Prostate gland (tissue), 2 donors: ENCODE measurements at regions not wholly inside any gene's neighbourhood (a gene's known extent, or its start where the extent isn't known, plus 50 kb on each side); places are given as distances from the start of the nearest gene placed in this dataset.

ENCODE experiments used
- DNase-seq: peaks from one replicate; pipeline ENCODE4 v3.0.0-alpha.2; 2019; ENCODE audit warnings: low spot score
- H3K27ac ChIP-seq, 2 donors: fragments of 200-600 bp; sonication (generic); 2 replicates each; pipeline ENCODE4 v1.5.1; 2017 to 2019
- H3K27me3 ChIP-seq: fragments of 200-600 bp; sonication (generic); replicated peaks from 2 replicates; pipeline ENCODE4 v1.5.1; 2019; ENCODE audit not compliant: insufficient read depth
- H3K36me3 ChIP-seq, 2 donors: fragments of 200-600 bp; sonication (generic); 1 replicate in 1 of 2; 2 replicates in 1 of 2; pipeline versions ENCODE4 v1.5.1 to v1.8.1; 2017 to 2019
- H3K4me1 ChIP-seq: fragments of 200-600 bp; sonication (generic); replicated peaks from 2 replicates; pipeline ENCODE4 v1.5.1; 2019
- H3K4me3 ChIP-seq, 2 donors: fragments of 200-600 bp; sonication (generic); 2 replicates each; pipeline ENCODE4 v1.5.1; 2017 to 2019
- H3K9me3 ChIP-seq: fragments of 200-600 bp; sonication (generic); 2 replicates; pipeline ENCODE4 v1.5.1; 2017
- POLR2A ChIP-seq: fragments of 450-650 bp; IDR thresholded peaks from one replicate; pipeline ENCODE4 v1.6.1; 2016; ENCODE audit warnings: antibody characterized with exemption, mild to moderate bottlenecking
- POLR2AphosphoS5 ChIP-seq: sonication (generic); formaldehyde crosslinking; IDR thresholded peaks from one replicate; pipeline ENCODE4 v1.6.1; 2017; ENCODE audit warnings: antibody characterized with exemption
- WGBS: methylation state at CpG from one replicate; pipeline ENCODE4 v1.1.5; 2018; 5-methylcytosine and 5-hydroxymethylcytosine counted together
- intact Hi-C: fragments of 100-400 bp; cut with DNase I; formaldehyde crosslinking; loops from one replicate; pipeline ENCODE4 v1.14.2; 2022
- TF ChIP-seq, protein P1 (sequence below), 4 experiments: fragments of 200-600 bp in 2 of 4; fragments of 450-650 bp in 2 of 4; sonication (generic) in 2 of 4; IDR thresholded peaks; 1 replicate in 3 of 4; 2 replicates in 1 of 4; pipeline ENCODE4 v1.5.1; 2016 to 2019; ENCODE audit warnings: antibody characterized with exemption in 4 of 4, mild to moderate bottlenecking in 2 of 4, moderate library complexity in 2 of 4

GRCh38 chr5:155773680-155774079 lies 553.3 kb upstream of the SGCD start:
- H3K9me3 ChIP-seq: no peaks in the 10 kb centered on the region
- TF ChIP-seq POLR2A: no peak
- no peak for TF ChIP-seq POLR2AphosphoS5
- TF ChIP-seq, protein P1, sequence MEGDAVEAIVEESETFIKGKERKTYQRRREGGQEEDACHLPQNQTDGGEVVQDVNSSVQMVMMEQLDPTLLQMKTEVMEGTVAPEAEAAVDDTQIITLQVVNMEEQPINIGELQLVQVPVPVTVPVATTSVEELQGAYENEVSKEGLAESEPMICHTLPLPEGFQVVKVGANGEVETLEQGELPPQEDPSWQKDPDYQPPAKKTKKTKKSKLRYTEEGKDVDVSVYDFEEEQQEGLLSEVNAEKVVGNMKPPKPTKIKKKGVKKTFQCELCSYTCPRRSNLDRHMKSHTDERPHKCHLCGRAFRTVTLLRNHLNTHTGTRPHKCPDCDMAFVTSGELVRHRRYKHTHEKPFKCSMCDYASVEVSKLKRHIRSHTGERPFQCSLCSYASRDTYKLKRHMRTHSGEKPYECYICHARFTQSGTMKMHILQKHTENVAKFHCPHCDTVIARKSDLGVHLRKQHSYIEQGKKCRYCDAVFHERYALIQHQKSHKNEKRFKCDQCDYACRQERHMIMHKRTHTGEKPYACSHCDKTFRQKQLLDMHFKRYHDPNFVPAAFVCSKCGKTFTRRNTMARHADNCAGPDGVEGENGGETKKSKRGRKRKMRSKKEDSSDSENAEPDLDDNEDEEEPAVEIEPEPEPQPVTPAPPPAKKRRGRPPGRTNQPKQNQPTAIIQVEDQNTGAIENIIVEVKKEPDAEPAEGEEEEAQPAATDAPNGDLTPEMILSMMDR (IDR thresholded peaks at IDR 0.05): no peak
- intact Hi-C loops: no loop called here
- no peak overlapping the region for H3K27ac ChIP-seq
- H3K27me3 ChIP-seq: no peaks in the 10 kb centered on the region
- 81% methylated on average over 2 of the region's 2 CpGs for WGBS
- H3K4me1 ChIP-seq: no peaks in the 10 kb centered on the region
- no peak for DNase-seq
- no peak overlapping the region for H3K4me3 ChIP-seq
- no peaks in the 10 kb centered on the region for H3K36me3 ChIP-seq

GRCh38 chr5:155780260-155780659 lies 546.7 kb upstream of the SGCD start:
- Histone ChIP-seq H3K36me3 (no peaks in the 10 kb centered on the region), H3K9me3 (no peaks in the 10 kb centered on the region), H3K4me1 (no peaks in the 10 kb centered on the region), H3K27me3 (no peaks in the 10 kb centered on the region), H3K27ac (no peak overlapping the region), H3K4me3 (no peak overlapping the region)
- TF ChIP-seq, protein P1 (IDR thresholded peaks at IDR 0.05): no peak
- TF ChIP-seq POLR2A (no peak), POLR2AphosphoS5 (no peak)
- 82% methylated on average over 3 of the region's 3 CpGs for WGBS
- DNase-seq: no peak
- intact Hi-C loops: no loop called here

GRCh38 chr5:155783246-155783645 lies 543.7 kb upstream of the SGCD start:
- intact Hi-C loops: no loop called here
- H3K9me3 ChIP-seq: no peaks in the 10 kb centered on the region

GRCh38 chr5:155783791-155784190 lies 543.2 kb upstream of the SGCD start:
- 70% methylated on average over 3 of the region's 3 CpGs for WGBS
- H3K4me3 ChIP-seq: no peak overlapping the region
- DNase-seq: no peak
- H3K9me3 ChIP-seq: no peaks in the 10 kb centered on the region
- no peaks in the 10 kb centered on the region for H3K27me3 ChIP-seq
- no peaks in the 10 kb centered on the region for H3K4me1 ChIP-seq
- H3K27ac ChIP-seq: no peak overlapping the region
- intact Hi-C loops: no loop called here
- TF ChIP-seq POLR2A (no peak), POLR2AphosphoS5 (no peak)
- TF ChIP-seq, protein P1 (IDR thresholded peaks at IDR 0.05): no peak
- no peaks in the 10 kb centered on the region for H3K36me3 ChIP-seq

More at GRCh38 chr5:155783246-155783645, 543.7 kb upstream of the SGCD start:
- Histone ChIP-seq H3K36me3 (no peaks in the 10 kb centered on the region), H3K27me3 (no peaks in the 10 kb centered on the region), H3K4me3 (no peak overlapping the region), H3K4me1 (no peaks in the 10 kb centered on the region), H3K27ac (no peak overlapping the region)
- DNase-seq: no peak
- TF ChIP-seq POLR2AphosphoS5: no peak
- TF ChIP-seq POLR2A: no peak
- TF ChIP-seq, protein P1 (IDR thresholded peaks at IDR 0.05): no peak
- WGBS: 74% methylated on average over 1 of the region's 1 CpG

DNA sequence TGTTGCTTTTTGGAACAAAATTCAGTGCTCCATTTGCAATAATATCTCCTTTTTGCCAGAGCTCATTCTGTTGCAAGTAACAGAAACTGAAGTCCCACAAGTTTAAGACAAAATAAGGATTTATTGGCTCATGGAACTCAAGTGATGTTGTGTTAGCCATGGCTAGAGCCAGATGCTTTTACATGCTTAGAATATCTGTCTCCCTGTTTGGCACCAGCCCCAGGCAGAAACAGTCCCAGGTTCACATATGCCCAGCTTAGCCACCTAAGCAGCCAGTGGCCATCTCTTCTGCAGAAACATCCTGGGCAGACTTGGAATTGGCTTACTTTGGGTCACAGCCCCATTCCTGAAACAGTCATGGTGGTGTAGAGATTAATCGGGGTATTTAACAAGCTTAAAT lies 540.9 kb upstream of the SGCD start:
- 88% methylated on average over 1 of the region's 1 CpG for WGBS
- Histone ChIP-seq H3K27ac (no peak overlapping the region), H3K36me3 (no peaks in the 10 kb centered on the region), H3K27me3 (no peaks in the 10 kb centered on the region), H3K4me1 (no peaks in the 10 kb centered on the region), H3K4me3 (no peak overlapping the region), H3K9me3 (no peaks in the 10 kb centered on the region)
- no peak for DNase-seq
- intact Hi-C loops: no loop called here
- TF ChIP-seq POLR2AphosphoS5 (no peak), POLR2A (no peak)
- TF ChIP-seq, protein P1 (IDR thresholded peaks at IDR 0.05): no peak
